SK-N-SH (cell line): ENCODE measurements at regions not wholly inside any gene's neighbourhood (a gene's known extent, or its start where the extent isn't known, plus 50 kb on each side); places are given as distances from the start of the nearest gene placed in this dataset.

ENCODE experiments used
- EP300 ChIP-seq, 2 experiments: IDR thresholded peaks; 2 replicates each; pipeline versions ENCODE4 v1.4.0 to v1.6.1; 2012; ENCODE audit warnings: borderline replicate concordance in 1 of 2, low read depth in 1 of 2, low read length in 1 of 2
- GATA2 ChIP-seq: sonication (generic); formaldehyde crosslinking; IDR thresholded peaks from 2 replicates; pipeline ENCODE4 v1.5.0; 2020; ENCODE audit warnings: mild to moderate bottlenecking, missing genetic modification reagents
- RXRA ChIP-seq: IDR thresholded peaks from 2 replicates; pipeline ENCODE4 v1.4.0; 2012; ENCODE audit warnings: low read depth, mild to moderate bottlenecking, borderline replicate concordance
- TF ChIP-seq, protein P1 (sequence below): fragments of 200-600 bp; sonication (generic); IDR thresholded peaks from 2 replicates; pipeline ENCODE4 v1.6.1; 2017; ENCODE audit warnings: antibody characterized with exemption, mild to moderate bottlenecking, moderate library complexity

GRCh38 chr12:118521036-118521370 lies 144.6 kb downstream of the SUDS3 start:
- no peak for TF ChIP-seq EP300 (IDR thresholded peaks at IDR 0.05; ENCODE audit: borderline replicate concordance in 1 of 2, low read depth in 1 of 2, low read length in 1 of 2)
- TF ChIP-seq, protein P1, sequence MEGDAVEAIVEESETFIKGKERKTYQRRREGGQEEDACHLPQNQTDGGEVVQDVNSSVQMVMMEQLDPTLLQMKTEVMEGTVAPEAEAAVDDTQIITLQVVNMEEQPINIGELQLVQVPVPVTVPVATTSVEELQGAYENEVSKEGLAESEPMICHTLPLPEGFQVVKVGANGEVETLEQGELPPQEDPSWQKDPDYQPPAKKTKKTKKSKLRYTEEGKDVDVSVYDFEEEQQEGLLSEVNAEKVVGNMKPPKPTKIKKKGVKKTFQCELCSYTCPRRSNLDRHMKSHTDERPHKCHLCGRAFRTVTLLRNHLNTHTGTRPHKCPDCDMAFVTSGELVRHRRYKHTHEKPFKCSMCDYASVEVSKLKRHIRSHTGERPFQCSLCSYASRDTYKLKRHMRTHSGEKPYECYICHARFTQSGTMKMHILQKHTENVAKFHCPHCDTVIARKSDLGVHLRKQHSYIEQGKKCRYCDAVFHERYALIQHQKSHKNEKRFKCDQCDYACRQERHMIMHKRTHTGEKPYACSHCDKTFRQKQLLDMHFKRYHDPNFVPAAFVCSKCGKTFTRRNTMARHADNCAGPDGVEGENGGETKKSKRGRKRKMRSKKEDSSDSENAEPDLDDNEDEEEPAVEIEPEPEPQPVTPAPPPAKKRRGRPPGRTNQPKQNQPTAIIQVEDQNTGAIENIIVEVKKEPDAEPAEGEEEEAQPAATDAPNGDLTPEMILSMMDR: no peak
- no peak for TF ChIP-seq RXRA
- TF ChIP-seq GATA2 (CRISPR knock-in tag): no peak
